GM12873 (cell line): ENCODE measurements at regions not wholly inside any gene's neighbourhood (a gene's known extent, or its start where the extent isn't known, plus 50 kb on each side); places are given as distances from the start of the nearest gene placed in this dataset.

Source experiments
- TF ChIP-seq, protein P1 (sequence below): IDR thresholded peaks from 2 replicates; pipeline ENCODE4 v1.5.1; 2012; ENCODE audit warnings: low read depth, mild to moderate bottlenecking, moderate library complexity, low read length, control low read depth; ENCODE audit not compliant: insufficient read depth; ENCODE audit errors: missing control alignments

- TF ChIP-seq, protein P1, sequence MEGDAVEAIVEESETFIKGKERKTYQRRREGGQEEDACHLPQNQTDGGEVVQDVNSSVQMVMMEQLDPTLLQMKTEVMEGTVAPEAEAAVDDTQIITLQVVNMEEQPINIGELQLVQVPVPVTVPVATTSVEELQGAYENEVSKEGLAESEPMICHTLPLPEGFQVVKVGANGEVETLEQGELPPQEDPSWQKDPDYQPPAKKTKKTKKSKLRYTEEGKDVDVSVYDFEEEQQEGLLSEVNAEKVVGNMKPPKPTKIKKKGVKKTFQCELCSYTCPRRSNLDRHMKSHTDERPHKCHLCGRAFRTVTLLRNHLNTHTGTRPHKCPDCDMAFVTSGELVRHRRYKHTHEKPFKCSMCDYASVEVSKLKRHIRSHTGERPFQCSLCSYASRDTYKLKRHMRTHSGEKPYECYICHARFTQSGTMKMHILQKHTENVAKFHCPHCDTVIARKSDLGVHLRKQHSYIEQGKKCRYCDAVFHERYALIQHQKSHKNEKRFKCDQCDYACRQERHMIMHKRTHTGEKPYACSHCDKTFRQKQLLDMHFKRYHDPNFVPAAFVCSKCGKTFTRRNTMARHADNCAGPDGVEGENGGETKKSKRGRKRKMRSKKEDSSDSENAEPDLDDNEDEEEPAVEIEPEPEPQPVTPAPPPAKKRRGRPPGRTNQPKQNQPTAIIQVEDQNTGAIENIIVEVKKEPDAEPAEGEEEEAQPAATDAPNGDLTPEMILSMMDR: no peak
These were observed 65.4 kb upstream of the TNS3 start for GRCh38 chr7:47647181-47647917.

DNA sequence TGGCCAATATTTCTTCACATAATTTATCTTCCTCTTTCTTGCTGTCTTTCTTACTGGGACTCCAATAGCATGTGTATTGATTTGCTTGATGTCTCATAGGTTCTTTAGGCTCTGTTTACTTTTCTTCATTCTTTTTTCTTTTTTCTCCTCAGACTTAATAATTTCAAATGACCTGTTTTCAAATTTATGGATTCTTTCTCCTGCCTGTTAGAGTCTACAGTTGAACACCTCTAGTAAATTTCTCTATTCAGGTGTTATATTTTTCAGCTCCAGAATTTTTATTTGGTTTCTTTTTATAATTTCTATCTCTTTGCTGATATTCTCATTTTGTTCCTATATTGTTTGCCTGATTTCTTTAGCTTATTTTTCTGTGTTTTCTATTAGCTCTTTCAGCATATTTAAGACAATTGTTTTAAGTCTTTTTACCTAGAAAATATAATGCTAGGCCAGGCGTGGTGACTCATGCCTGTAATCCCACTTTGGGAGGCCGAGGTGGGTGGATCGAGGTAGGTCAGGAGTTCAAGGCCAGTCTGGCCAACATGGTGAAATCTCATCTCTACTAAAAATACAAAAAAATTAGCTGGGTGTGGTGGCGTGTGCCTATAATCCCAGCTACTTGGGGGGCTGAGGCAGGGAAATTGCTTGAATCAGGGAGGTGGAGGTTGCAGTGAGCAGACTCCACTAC lies 61.9 kb upstream of the TNS3 start:
- TF ChIP-seq, protein P1: no peak

DNA sequence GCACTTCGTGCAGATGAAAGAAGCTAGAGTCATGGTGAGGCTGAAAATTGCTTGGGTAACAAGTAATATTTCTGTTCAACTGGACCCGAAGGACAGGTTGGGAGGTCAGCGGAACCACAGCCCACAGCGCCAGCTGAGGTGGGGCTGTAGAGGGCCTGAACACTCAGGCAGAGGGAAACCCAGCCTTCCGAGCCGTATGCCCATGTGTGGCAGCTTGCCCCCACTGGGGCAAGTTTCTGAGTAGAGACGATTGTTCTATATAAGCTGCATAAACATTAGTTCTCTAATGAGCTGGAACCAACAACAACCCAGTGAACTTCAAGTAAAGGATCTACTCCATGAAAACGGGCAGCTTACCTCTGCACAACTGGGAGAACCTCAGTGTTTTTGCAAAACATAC lies 58.4 kb upstream of the TNS3 start:
- TF ChIP-seq, protein P1: no peak

DNA sequence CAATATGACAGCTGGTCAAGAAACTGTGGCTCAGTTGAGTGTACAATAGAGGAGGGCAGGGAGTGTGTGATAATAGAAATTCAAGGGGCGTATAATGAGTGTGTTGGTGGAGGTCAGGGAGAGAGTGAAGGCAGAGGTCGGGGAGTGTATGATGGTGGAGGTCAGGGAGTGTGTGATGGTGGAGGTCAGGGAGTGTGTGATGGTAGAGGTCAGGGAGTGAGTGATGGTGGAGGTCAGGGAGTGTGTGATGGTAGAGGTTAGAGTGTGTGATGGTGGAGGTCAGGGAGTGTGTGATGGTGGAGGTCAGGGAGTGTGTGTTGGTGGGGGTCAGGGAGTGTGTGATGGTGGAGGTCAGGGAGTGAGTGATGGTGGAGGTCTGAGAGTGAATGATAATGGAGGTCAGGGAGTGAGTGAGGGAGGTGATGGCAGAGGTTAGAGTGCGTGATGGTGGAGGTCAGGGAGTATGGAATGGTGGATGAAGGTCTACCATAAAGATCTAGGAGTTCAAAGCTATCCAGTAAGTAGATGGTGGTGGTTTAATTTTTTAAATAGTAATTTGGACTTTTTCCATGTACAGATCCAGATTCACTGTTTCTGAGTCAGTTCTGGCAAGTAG lies 57.7 kb upstream of the TNS3 start:
- TF ChIP-seq, protein P1: no peak

- TF ChIP-seq, protein P1: no peak
These were observed 56.9 kb upstream of the TNS3 start for GRCh38 chr7:47638679-47639315.

- TF ChIP-seq, protein P1: no peak
These were observed 54.7 kb upstream of the TNS3 start for GRCh38 chr7:47636433-47637175.
